ENCODE measurements at regions not wholly inside any gene's neighbourhood (a gene's known extent, or its start where the extent isn't known, plus 50 kb on each side); places are given as distances from the start of the nearest gene placed in this dataset.

DNA sequence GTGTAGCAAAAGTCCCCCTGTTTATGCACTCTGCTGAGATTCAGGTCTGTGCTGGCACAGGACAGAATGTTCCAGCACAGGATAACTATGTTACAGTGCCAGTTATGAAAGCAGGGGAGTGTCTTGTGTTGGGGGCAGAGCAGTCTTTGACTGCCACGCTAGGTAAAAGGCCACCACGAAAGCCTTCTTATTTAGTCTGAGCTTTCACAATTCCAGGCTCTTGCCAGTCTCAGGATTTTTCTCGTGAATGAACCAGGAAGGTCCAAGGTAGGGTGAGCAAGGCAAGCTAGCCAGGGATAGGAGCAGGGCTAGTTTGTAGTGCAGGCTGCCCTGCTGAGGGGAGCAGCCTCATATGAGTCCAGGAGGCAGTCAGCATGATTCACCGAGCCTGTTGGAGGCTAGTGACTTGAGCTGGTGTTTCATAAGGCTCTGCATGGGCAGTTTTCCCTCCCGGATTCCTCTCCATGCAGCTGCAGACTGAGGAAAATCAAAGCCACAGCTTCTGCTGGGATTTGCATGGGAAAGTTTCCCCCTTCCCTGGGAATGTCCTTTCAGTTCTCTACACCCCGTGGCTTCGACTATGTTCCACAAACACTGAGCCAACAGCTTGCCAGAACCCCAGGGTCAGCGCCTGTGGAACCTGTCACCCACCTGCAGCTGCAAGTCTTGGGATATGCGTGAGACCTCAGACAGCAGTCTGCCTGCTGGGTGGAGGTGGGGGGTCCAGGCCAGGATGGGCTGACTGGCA is 112.3 kb downstream of the JCAD start:
- H3K9me1 ChIP-seq (ENCODE audit: control insufficient read depth, insufficient read depth, low read length): no peaks in the 10 kb centered on the region
- BruUV-seq (replicated peaks): no TSS peak
- H3K4me3 ChIP-seq: no peak overlapping the region
- intact Hi-C loops (cut with micrococcal nuclease): no loop called here
- WGBS (ENCODE audit: insufficient coverage, low coverage, missing lambda C conversion rate): 0% methylated on average over 9 of the region's 9 CpGs
- H3K27ac ChIP-seq (ENCODE audit: extremely low read depth, low read depth, low read length): no peak overlapping the region
- peaks cover 2 to 17% of the 10 kb centered on the region in 2 experiments; a peak in 2 of 5 replicates for H3K27me3 ChIP-seq (ENCODE audit: control insufficient read depth in 2 of 2, insufficient read depth in 2 of 2, low read length in 2 of 2)
- ChIA-PET POLR2A (interaction anchor here (0.6 to 0.7 kb wide), 2 partner anchors 63 to 1802 kb away, joined by 3 read pairs; no protein-coding TSS in a partner anchor), CTCF (ENCODE audit: low intra/inter-chr PET ratio) (no interaction called here)
- DNase-seq (ENCODE audit: extremely low read depth in 1 of 4, low spot score in 3 of 4) (no peak), ATAC-seq (no peak), FAIRE-seq (no peak)
- H4K20me1 ChIP-seq (replicated peaks; ENCODE audit: control insufficient read depth, insufficient read depth, low read length): no peaks in the 10 kb centered on the region
- no peak overlapping the region for H3K9ac ChIP-seq (ENCODE audit: insufficient read depth in 1 of 2, low read depth in 2 of 2, low read length in 2 of 2)
- no peaks in the 10 kb centered on the region for H3K9me3 ChIP-seq (replicated peaks; ENCODE audit: control insufficient read depth, insufficient read depth, low read depth, low read length)
- H3K4me2 ChIP-seq (ENCODE audit: insufficient read depth, low read length): no peak overlapping the region
- H3K36me3 ChIP-seq (ENCODE audit: control insufficient read depth, insufficient read depth, low read length): no peaks in the 10 kb centered on the region
- no peak overlapping the region for H2AFZ ChIP-seq (ENCODE audit: low read depth, low read length)
- no peaks in the 10 kb centered on the region for H3K79me2 ChIP-seq (ENCODE audit: control insufficient read depth, insufficient read depth, low read length)
- no peaks in the 10 kb centered on the region for H3K4me1 ChIP-seq (replicated peaks in 1 of 2; ENCODE audit: control insufficient read depth in 2 of 2, insufficient read depth in 2 of 2, low read length in 2 of 2)
- in situ Hi-C loops (cut with MboI): no loop called here
- TF ChIP-seq ZNF445 (CRISPR knock-in tag; IDR thresholded peaks at IDR 0.05; ENCODE audit: low read depth): no peak
- TF ChIP-seq ZNF449 (CRISPR knock-in tag; IDR thresholded peaks at IDR 0.05): no peak
- TF ChIP-seq HDAC8 (tag; IDR thresholded peaks at IDR 0.05): no peak
- TF ChIP-seq HMBOX1 (IDR thresholded peaks at IDR 0.05): no peak
- TF ChIP-seq SRSF9 (IDR thresholded peaks at IDR 0.05; ENCODE audit: borderline replicate concordance, low read depth, low read length): no peak
- no peak for TF ChIP-seq HNRNPK (IDR thresholded peaks at IDR 0.05; ENCODE audit: low read depth, low read length, poor library complexity, severe bottlenecking)
- no peak for TF ChIP-seq ZBED1 (IDR thresholded peaks at IDR 0.05)
- TF ChIP-seq ZNF740 (CRISPR knock-in tag; IDR thresholded peaks at IDR 0.05): no peak
- TF ChIP-seq ZNF740 (tag; IDR thresholded peaks at IDR 0.05): no peak
- no peak for TF ChIP-seq SIRT6 (IDR thresholded peaks at IDR 0.05; ENCODE audit: low read depth, low read length)
- TF ChIP-seq POLR3A (IDR thresholded peaks at IDR 0.05; ENCODE audit: borderline replicate concordance, extremely low read depth, insufficient read depth, insufficient read length): no peak
- no peak for TF ChIP-seq HDGF (IDR thresholded peaks at IDR 0.05)
- no peak for TF ChIP-seq MXD1 (CRISPR knock-in tag; IDR thresholded peaks at IDR 0.05; ENCODE audit: borderline replicate concordance, poor library complexity, severe bottlenecking)
- TF ChIP-seq ZNF324 (CRISPR knock-in tag; IDR thresholded peaks at IDR 0.05): no peak
- TF ChIP-seq STAT5B (CRISPR knock-in tag; IDR thresholded peaks at IDR 0.05): no peak
- TF ChIP-seq, protein P1, sequence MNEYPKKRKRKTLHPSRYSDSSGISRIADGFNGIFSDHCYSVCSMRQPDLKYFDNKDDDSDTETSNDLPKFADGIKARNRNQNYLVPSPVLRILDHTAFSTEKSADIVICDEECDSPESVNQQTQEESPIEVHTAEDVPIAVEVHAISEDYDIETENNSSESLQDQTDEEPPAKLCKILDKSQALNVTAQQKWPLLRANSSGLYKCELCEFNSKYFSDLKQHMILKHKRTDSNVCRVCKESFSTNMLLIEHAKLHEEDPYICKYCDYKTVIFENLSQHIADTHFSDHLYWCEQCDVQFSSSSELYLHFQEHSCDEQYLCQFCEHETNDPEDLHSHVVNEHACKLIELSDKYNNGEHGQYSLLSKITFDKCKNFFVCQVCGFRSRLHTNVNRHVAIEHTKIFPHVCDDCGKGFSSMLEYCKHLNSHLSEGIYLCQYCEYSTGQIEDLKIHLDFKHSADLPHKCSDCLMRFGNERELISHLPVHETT (CRISPR knock-in tag; conservative IDR thresholded peaks at IDR 0.05 in 1 of 2, IDR thresholded peaks at IDR 0.05 in 1 of 2): no peak
- TF ChIP-seq MED1 (CRISPR knock-in tag; IDR thresholded peaks at IDR 0.05; ENCODE audit: borderline replicate concordance): no peak

Data from K562 (cell line).